IMR-90 (cell line): ENCODE measurements at regions not wholly inside any gene's neighbourhood (a gene's known extent, or its start where the extent isn't known, plus 50 kb on each side); places are given as distances from the start of the nearest gene placed in this dataset.

Experiments used
- ATAC-seq: fragments of 200-7000 bp; cut with Tn5 transposase; 2 replicates; pipeline ENCODE4 v1.9.1; 2020; ENCODE audit warnings: low read depth, mild to moderate bottlenecking, moderate library complexity
- BruUV-seq: library from RNA; stranded (reverse); fragments of 400-500 nt; replicated peaks from 2 replicates; lab custom pipeline; 2021; lab: Mats Ljungman, UMichigan
- CTCF ChIA-PET: fragments of 300-600 bp; formaldehyde crosslinking; extraction: SDS; loops from one replicate; lab custom pipeline; 2021; ENCODE audit warnings: antibody characterized with exemption; lab: Yijun Ruan, JAX
- POLR2A ChIA-PET: fragments of 300-600 bp; sonication (Branson Sonifier 250); formaldehyde crosslinking; loops from one replicate; lab custom pipeline; 2022; ENCODE audit warnings: antibody characterized with exemption; ENCODE audit not compliant: unreplicated experiment; lab: Charles Lee
- DNase-seq: peaks from one replicate; pipeline ENCODE4 v3.0.0; 2013
- H2AFZ ChIP-seq: replicated peaks from 2 replicates; pipeline ENCODE3; 2013; ENCODE audit warnings: low read length, mild to moderate bottlenecking; ENCODE audit not compliant: poor library complexity
- H2AK5ac ChIP-seq: 2 replicates; pipeline ENCODE4 v1.6.1; 2013; ENCODE audit warnings: low read depth, low read length, inconsistent platforms
- H2AK9ac ChIP-seq: replicated peaks from 2 replicates; pipeline ENCODE3; 2013; ENCODE audit warnings: mild to moderate bottlenecking, low read depth, low read length, moderate library complexity; ENCODE audit not compliant: poor library complexity
- H2BK120ac ChIP-seq: 2 replicates; pipeline ENCODE4 v1.6.1; 2013; ENCODE audit warnings: low read depth, low read length, inconsistent platforms
- H2BK15ac ChIP-seq: 3 replicates; pipeline ENCODE4 v1.6.1; 2013; ENCODE audit warnings: low read depth, low read length, inconsistent platforms
- H2BK20ac ChIP-seq: 2 replicates; pipeline ENCODE4 v1.6.1; 2013; ENCODE audit warnings: low read depth, mild to moderate bottlenecking, inconsistent platforms, low read length, moderate library complexity
- H2BK5ac ChIP-seq: 2 replicates; pipeline ENCODE4 v1.6.1; 2013; ENCODE audit warnings: mild to moderate bottlenecking, low read depth, low read length, inconsistent platforms; ENCODE audit not compliant: poor library complexity, severe bottlenecking
- H3K14ac ChIP-seq: replicated peaks from 2 replicates; pipeline ENCODE4 v1.6.1; 2013; ENCODE audit warnings: low read depth, low read length, inconsistent platforms
- H3K18ac ChIP-seq: 2 replicates; pipeline ENCODE4 v1.6.1; 2013; ENCODE audit warnings: low read depth, low read length, control low read depth
- H3K23ac ChIP-seq: 2 replicates; pipeline ENCODE4 v1.6.1; 2013; ENCODE audit warnings: low read depth, low read length, inconsistent platforms
- H3K27ac ChIP-seq: 2 replicates; pipeline ENCODE4 v1.5.1; 2013; ENCODE audit warnings: mild to moderate bottlenecking, control low read depth, low read length; ENCODE audit not compliant: insufficient read depth
- H3K27me3 ChIP-seq: 2 replicates; pipeline ENCODE4 v1.6.1; 2013; ENCODE audit warnings: low read length; ENCODE audit not compliant: control insufficient read depth, insufficient read depth
- H3K36me3 ChIP-seq: 2 replicates; pipeline ENCODE4 v1.6.1; 2013; ENCODE audit warnings: low read length, mixed read lengths; ENCODE audit not compliant: control insufficient read depth, insufficient read depth
- H3K4ac ChIP-seq: 2 replicates; pipeline ENCODE4 v1.6.1; 2013; ENCODE audit warnings: low read depth, low read length, inconsistent platforms
- H3K4me1 ChIP-seq: 2 replicates; pipeline ENCODE4 v1.6.1; 2013; ENCODE audit warnings: low read length, mixed read lengths; ENCODE audit not compliant: control insufficient read depth, insufficient read depth
- H3K4me2 ChIP-seq: 2 replicates; pipeline ENCODE4 v1.6.1; 2013; ENCODE audit warnings: low read depth, mild to moderate bottlenecking, control low read depth, low read length, moderate library complexity
- H3K4me3 ChIP-seq: 2 replicates; pipeline ENCODE4 v1.5.1; 2013; ENCODE audit warnings: low read depth, mild to moderate bottlenecking, control low read depth, low read length, moderate library complexity; ENCODE audit not compliant: insufficient read depth
- H3K56ac ChIP-seq: 2 replicates; pipeline ENCODE4 v1.6.1; 2013; ENCODE audit warnings: low read length, inconsistent platforms; ENCODE audit not compliant: insufficient read depth; ENCODE audit errors: extremely low read depth
- H3K79me1 ChIP-seq, 2 experiments: 2 replicates each; pipeline ENCODE4 v1.6.1; 2013; ENCODE audit warnings: low read length in 2 of 2, inconsistent platforms in 1 of 2, low read depth in 1 of 2
- H3K9ac ChIP-seq: 2 replicates; pipeline ENCODE4 v1.6.1; 2013; ENCODE audit warnings: low read depth, low read length, control low read depth
- H3K9me1 ChIP-seq: 2 replicates; pipeline ENCODE4 v1.6.1; 2013; ENCODE audit warnings: low read length, inconsistent platforms; ENCODE audit not compliant: insufficient read depth
- H3K9me3 ChIP-seq: 2 replicates; pipeline ENCODE4 v1.6.1; 2013; ENCODE audit warnings: low read length; ENCODE audit not compliant: control insufficient read depth, insufficient read depth
- H4K20me1 ChIP-seq: 2 replicates; pipeline ENCODE4 v1.6.1; 2013; ENCODE audit warnings: low read length, inconsistent platforms; ENCODE audit not compliant: insufficient read depth
- H4K5ac ChIP-seq: 2 replicates; pipeline ENCODE4 v1.6.1; 2013; ENCODE audit warnings: mild to moderate bottlenecking, low read depth, low read length, control low read depth
- H4K8ac ChIP-seq, 2 experiments: 2 replicates each; pipeline ENCODE4 v1.6.1; 2013; ENCODE audit warnings: low read depth in 2 of 2, low read length in 2 of 2, control low read depth in 1 of 2, inconsistent platforms in 1 of 2
- H4K91ac ChIP-seq: 2 replicates; pipeline ENCODE4 v1.6.1; 2013; ENCODE audit warnings: low read depth, low read length, inconsistent platforms; ENCODE audit not compliant: insufficient read depth
- CHD1 ChIP-seq: IDR thresholded peaks from 2 replicates; pipeline ENCODE4 v1.6.1; 2012; ENCODE audit warnings: low read depth, low read length, improper control_type of control experiment
- FOS ChIP-seq: fragments of 150-350 bp; IDR thresholded peaks from 2 replicates; pipeline ENCODE4 v1.6.1; 2016; ENCODE audit warnings: low read depth, low read length
- MAFK ChIP-seq: IDR thresholded peaks from 2 replicates; pipeline ENCODE4 v1.6.1; 2012; ENCODE audit warnings: low read depth, low read length, improper control_type of control experiment
- USF2 ChIP-seq: fragments of 150-350 bp; IDR thresholded peaks from 2 replicates; pipeline ENCODE4 v1.6.1; 2017; ENCODE audit warnings: mild to moderate bottlenecking, antibody characterized with exemption, low read length, low read depth
- WGBS, 2 experiments: methylation state at CpG; one replicate each; pipeline versions ENCODE4 v1.1.5 to v1.1.7; 2013; ENCODE audit warnings: missing lambda C conversion rate in 2 of 2; ENCODE audit not compliant: insufficient read length in 1 of 2; ENCODE audit errors: extremely low coverage in 2 of 2; 5-methylcytosine and 5-hydroxymethylcytosine counted together
- dilution Hi-C: fragments of 300-500 bp; cut with HindIII; formaldehyde crosslinking; loops from one replicate; pipeline ENCODE4 v1.14.3; 2018; ENCODE audit warnings: low sequenced_read_pairs; ENCODE audit not compliant: unreplicated experiment
- in situ Hi-C: fragments of 300-500 bp; cut with MboI; formaldehyde crosslinking; loops from 3 replicates; pipeline ENCODE4 v1.14.3; 2019; ENCODE audit warnings: low sequenced_read_pairs, inconsistent platforms, mixed read lengths
- intact Hi-C: fragments of 100-400 bp; cut with micrococcal nuclease; formaldehyde crosslinking; loops from 2 replicates; pipeline ENCODE4 v1.10.0; 2022

- no peaks in the 10 kb centered on the region for H3K9me1 ChIP-seq
- CTCF ChIA-PET = no interaction called here
- no peak overlapping the region for H2BK5ac ChIP-seq
- TF ChIP-seq USF2 (no peak), CHD1 (no peak), MAFK (no peak), FOS (no peak)
- in situ Hi-C loops (no loop called here), intact Hi-C loops (no loop called here), dilution Hi-C loops (no loop called here)
- no peaks in the 10 kb centered on the region for H4K20me1 ChIP-seq
- DNase-seq (no peak), ATAC-seq (no peak)
- WGBS, 2 experiments = no CpG with 5 or more reads among the region's 6 CpGs
- no peak overlapping the region for H3K4ac ChIP-seq
- H2AK5ac ChIP-seq = no peak overlapping the region
- no peak overlapping the region for H2BK20ac ChIP-seq
- no peak overlapping the region for H3K27ac ChIP-seq
- H3K9ac ChIP-seq = no peak overlapping the region
- POLR2A ChIA-PET = no interaction called here
- H2AFZ ChIP-seq = no peak overlapping the region
- no peak overlapping the region for H4K8ac ChIP-seq
- H3K4me3 ChIP-seq = no peak overlapping the region
- no TSS peak for BruUV-seq
- no peak overlapping the region for H2AK9ac ChIP-seq
- no peak overlapping the region for H3K14ac ChIP-seq
- no peaks in the 10 kb centered on the region for H3K79me1 ChIP-seq
- no peaks in the 10 kb centered on the region; the same call in 1 of the 2 replicates for H3K9me3 ChIP-seq
- H2BK120ac ChIP-seq = no peak overlapping the region
- no peak overlapping the region for H4K5ac ChIP-seq
- H3K36me3 ChIP-seq = no peaks in the 10 kb centered on the region
- H3K56ac ChIP-seq = no peak overlapping the region
- no peak overlapping the region for H2BK15ac ChIP-seq
- H3K27me3 ChIP-seq = no peaks in the 10 kb centered on the region
- no peak overlapping the region for H3K18ac ChIP-seq
- H3K4me1 ChIP-seq = no peaks in the 10 kb centered on the region
- no peak overlapping the region for H3K23ac ChIP-seq
- no peak overlapping the region for H4K91ac ChIP-seq
- no peak overlapping the region for H3K4me2 ChIP-seq
These were observed 810.3 kb upstream of the CRIM1 start for GRCh38 chr2:35545301-35545700.
